ENCODE measurements at regions not wholly inside any gene's neighbourhood (a gene's known extent, or its start where the extent isn't known, plus 50 kb on each side); places are given as distances from the start of the nearest gene placed in this dataset.

GRCh38 chr17:11140501-11140900, 100.5 kb upstream of the SHISA6 start:
- H3K27me3 ChIP-seq (ENCODE audit: insufficient read depth, low read depth): no peaks in the 10 kb centered on the region
- H3K4me2 ChIP-seq: no peak overlapping the region
- no peak overlapping the region for H3K27ac ChIP-seq
- H4K20me1 ChIP-seq (ENCODE audit: insufficient read depth): no peaks in the 10 kb centered on the region
- H2AFZ ChIP-seq (ENCODE audit: low read depth): no peak overlapping the region
- TF ChIP-seq CTCF (conservative IDR thresholded peaks at IDR 0.05; ENCODE audit: low read depth, low read length): no peak
- no peaks in the 10 kb centered on the region for H3K36me3 ChIP-seq (ENCODE audit: insufficient read depth)
- H3K9ac ChIP-seq: no peak overlapping the region
- no peaks in the 10 kb centered on the region for H3K79me2 ChIP-seq (ENCODE audit: insufficient read depth, low read depth)
- no peaks in the 10 kb centered on the region for H3K4me1 ChIP-seq (ENCODE audit: low read depth, poor library complexity, severe bottlenecking)
- no peak overlapping the region for H3K4me3 ChIP-seq (IDR thresholded peaks at IDR 0.05; ENCODE audit: insufficient read depth, low read depth, low read length)

GRCh38 chr17:11140043-11140442, 101.0 kb upstream of the SHISA6 start:
- Histone ChIP-seq H3K4me1 (ENCODE audit: low read depth, poor library complexity, severe bottlenecking) (no peaks in the 10 kb centered on the region), H2AFZ (ENCODE audit: low read depth) (no peak overlapping the region), H4K20me1 (ENCODE audit: insufficient read depth) (no peaks in the 10 kb centered on the region), H3K36me3 (ENCODE audit: insufficient read depth) (no peaks in the 10 kb centered on the region), H3K79me2 (ENCODE audit: insufficient read depth, low read depth) (no peaks in the 10 kb centered on the region), H3K4me3 (IDR thresholded peaks at IDR 0.05; ENCODE audit: insufficient read depth, low read depth, low read length) (no peak overlapping the region), H3K27me3 (ENCODE audit: insufficient read depth, low read depth) (no peaks in the 10 kb centered on the region), H3K27ac (no peak overlapping the region), H3K9ac (no peak overlapping the region), H3K4me2 (no peak overlapping the region)
- no peak for TF ChIP-seq CTCF (conservative IDR thresholded peaks at IDR 0.05; ENCODE audit: low read depth, low read length)

GRCh38 chr17:11138023-11138422, 103.0 kb upstream of the SHISA6 start:
- H3K36me3 ChIP-seq (ENCODE audit: insufficient read depth): no peaks in the 10 kb centered on the region
- H3K79me2 ChIP-seq (ENCODE audit: insufficient read depth, low read depth): no peaks in the 10 kb centered on the region
- H3K27me3 ChIP-seq (ENCODE audit: insufficient read depth, low read depth): no peaks in the 10 kb centered on the region
- no peak overlapping the region for H3K27ac ChIP-seq
- H3K9ac ChIP-seq: no peak overlapping the region
- no peak overlapping the region for H3K4me3 ChIP-seq (IDR thresholded peaks at IDR 0.05; ENCODE audit: insufficient read depth, low read depth, low read length)
- no peak for TF ChIP-seq CTCF (conservative IDR thresholded peaks at IDR 0.05; ENCODE audit: low read depth, low read length)
- no peaks in the 10 kb centered on the region for H4K20me1 ChIP-seq (ENCODE audit: insufficient read depth)
- no peaks in the 10 kb centered on the region for H3K4me1 ChIP-seq (ENCODE audit: low read depth, poor library complexity, severe bottlenecking)
- no peak overlapping the region for H3K4me2 ChIP-seq
- no peak overlapping the region for H2AFZ ChIP-seq (ENCODE audit: low read depth)

GRCh38 chr17:11135819-11136218, 105.2 kb upstream of the SHISA6 start:
- Histone ChIP-seq H3K4me2 (no peak overlapping the region), H3K4me1 (ENCODE audit: low read depth, poor library complexity, severe bottlenecking) (no peaks in the 10 kb centered on the region), H3K36me3 (ENCODE audit: insufficient read depth) (no peaks in the 10 kb centered on the region), H2AFZ (ENCODE audit: low read depth) (no peak overlapping the region), H3K79me2 (ENCODE audit: insufficient read depth, low read depth) (no peaks in the 10 kb centered on the region), H3K4me3 (IDR thresholded peaks at IDR 0.05; ENCODE audit: insufficient read depth, low read depth, low read length) (no peak overlapping the region), H3K27ac (no peak overlapping the region), H3K27me3 (ENCODE audit: insufficient read depth, low read depth) (no peaks in the 10 kb centered on the region), H4K20me1 (ENCODE audit: insufficient read depth) (no peaks in the 10 kb centered on the region), H3K9ac (no peak overlapping the region)
- no peak for TF ChIP-seq CTCF (conservative IDR thresholded peaks at IDR 0.05; ENCODE audit: low read depth, low read length)

- Histone ChIP-seq H3K36me3 (ENCODE audit: insufficient read depth) (no peaks in the 10 kb centered on the region), H2AFZ (ENCODE audit: low read depth) (no peak overlapping the region), H3K79me2 (ENCODE audit: insufficient read depth, low read depth) (no peaks in the 10 kb centered on the region), H3K27ac (no peak overlapping the region), H4K20me1 (ENCODE audit: insufficient read depth) (no peaks in the 10 kb centered on the region), H3K4me1 (ENCODE audit: low read depth, poor library complexity, severe bottlenecking) (no peaks in the 10 kb centered on the region), H3K27me3 (ENCODE audit: insufficient read depth, low read depth) (no peaks in the 10 kb centered on the region), H3K4me3 (IDR thresholded peaks at IDR 0.05; ENCODE audit: insufficient read depth, low read depth, low read length) (no peak overlapping the region), H3K4me2 (no peak overlapping the region), H3K9ac (no peak overlapping the region)
- TF ChIP-seq CTCF (conservative IDR thresholded peaks at IDR 0.05; ENCODE audit: low read depth, low read length): no peak
Measured at GRCh38 chr17:11130367-11130766, 110.6 kb upstream of the SHISA6 start.

All from KMS-11 (cell line).